Suprapubic skin (tissue), 3 donors: ENCODE measurements at regions not wholly inside any gene's neighbourhood (a gene's known extent, or its start where the extent isn't known, plus 50 kb on each side); places are given as distances from the start of the nearest gene placed in this dataset.

Experiments used
- CTCF ChIP-seq, 2 donors: fragments of 200-600 bp in 1 of 2; fragments of 450-650 bp in 1 of 2; sonication (generic) in 1 of 2; IDR thresholded peaks; one replicate each; pipeline ENCODE4 v1.5.1; 2016 to 2019; ENCODE audit warnings: antibody characterized with exemption in 2 of 2, mild to moderate bottlenecking in 1 of 2, moderate library complexity in 1 of 2
- EP300 ChIP-seq: sonication (generic); formaldehyde crosslinking; IDR thresholded peaks from one replicate; pipeline ENCODE4 v1.6.1; 2017; ENCODE audit warnings: antibody characterized with exemption
- POLR2A ChIP-seq, 2 donors: fragments of 450-650 bp; IDR thresholded peaks; one replicate each; pipeline ENCODE4 v1.6.1; 2017; ENCODE audit warnings: antibody characterized with exemption in 2 of 2, mild to moderate bottlenecking in 2 of 2, moderate library complexity in 2 of 2

- TF ChIP-seq EP300 = no peak
- peak; percentile 10 to 48 for TF ChIP-seq CTCF (IDR thresholded peaks at IDR 0.05)
- TF ChIP-seq POLR2A (IDR thresholded peaks at IDR 0.05) = no peak
Observed at GRCh38 chr3:101069901-101070798, 76.9 kb upstream of the ABI3BP start.
